K562 (cell line): ENCODE measurements at regions not wholly inside any gene's neighbourhood (a gene's known extent, or its start where the extent isn't known, plus 50 kb on each side); places are given as distances from the start of the nearest gene placed in this dataset.

Source experiments
- ATAC-seq: fragments of 200-7000 bp; cut with Tn5 transposase; 3 replicates; pipeline ENCODE4 v1.9.1; 2020; ENCODE audit warnings: moderate library complexity
- BruUV-seq: library from RNA; stranded (reverse); fragments of 400-500 nt; replicated peaks from 2 replicates; lab custom pipeline; 2021; lab: Mats Ljungman, UMichigan
- CTCF ChIA-PET: fragments of 300-600 bp; formaldehyde crosslinking; extraction: SDS; loops from one replicate; lab custom pipeline; 2021; ENCODE audit warnings: low intra/inter-chr PET ratio; lab: Yijun Ruan, JAX
- POLR2A ChIA-PET: fragments of 300-600, 350-650 bp; sonication (Branson Sonifier 250); formaldehyde crosslinking; extraction: SDS; loops from one replicate; lab custom pipeline; 2021; ENCODE audit warnings: antibody characterized with exemption, inconsistent platforms; lab: Yijun Ruan, JAX
- DNase-seq, 4 experiments: peaks; one replicate each; pipeline versions ENCODE4 v3.0.0 to v3.0.0-alpha.2; 2011 to 2018; ENCODE audit warnings: low spot score in 3 of 4, mixed read lengths in 3 of 4; ENCODE audit errors: extremely low read depth in 1 of 4
- FAIRE-seq: peaks from 2 replicates; lab custom pipeline; 2011; peaks lifted over from hg19 to GRCh38; lab: Jason Lieb, UNC
- H2AFZ ChIP-seq: 2 replicates; pipeline ENCODE4 v1.6.0; 2011; ENCODE audit warnings: low read depth, low read length, control low read depth, inconsistent platforms
- H3K27ac ChIP-seq: fragments of 200-600 bp; 3 replicates; pipeline ENCODE4 v1.8.0; 2011; ENCODE audit warnings: low read depth, mild to moderate bottlenecking, control low read depth, inconsistent platforms, low read length, moderate library complexity, mixed read lengths; ENCODE audit errors: extremely low read depth
- H3K27me3 ChIP-seq, 2 experiments: fragments of 300-600 bp in 1 of 2; 2 replicates in 1 of 2; 3 replicates in 1 of 2; pipeline versions ENCODE4 v1.6.0 to v1.8.0; 2011; ENCODE audit warnings: inconsistent platforms in 2 of 2, low read length in 2 of 2, mild to moderate bottlenecking in 1 of 2, mixed read lengths in 1 of 2, moderate library complexity in 1 of 2; ENCODE audit not compliant: control insufficient read depth in 2 of 2, insufficient read depth in 2 of 2
- H3K36me3 ChIP-seq: fragments of 300-600 bp; 3 replicates; pipeline ENCODE4 v1.8.0; 2011; ENCODE audit warnings: mild to moderate bottlenecking, low read length, inconsistent platforms; ENCODE audit not compliant: control insufficient read depth, insufficient read depth
- H3K4me1 ChIP-seq, 2 experiments: fragments of 200-600 bp in 1 of 2; replicated peaks in 1 of 2; 2 replicates in 1 of 2; 3 replicates in 1 of 2; pipeline versions ENCODE4 v1.5.1 to v1.8.0; 2011; ENCODE audit warnings: inconsistent platforms in 2 of 2, low read length in 2 of 2, mild to moderate bottlenecking in 1 of 2, mixed read lengths in 1 of 2, moderate library complexity in 1 of 2; ENCODE audit not compliant: control insufficient read depth in 2 of 2, insufficient read depth in 2 of 2
- H3K4me2 ChIP-seq: 2 replicates; pipeline ENCODE4 v1.6.1; 2011; ENCODE audit warnings: low read length, control low read depth, inconsistent platforms, mixed read lengths; ENCODE audit not compliant: insufficient read depth
- H3K4me3 ChIP-seq: fragments of 200-600 bp; sonication (generic), shearing (Covaris generic); 2 replicates; pipeline ENCODE4 v1.5.1; 2016; ENCODE audit warnings: control low read depth, inconsistent platforms
- H3K79me2 ChIP-seq: fragments of 200-600 bp; 3 replicates; pipeline ENCODE4 v1.8.0; 2011; ENCODE audit warnings: low read length, inconsistent platforms; ENCODE audit not compliant: control insufficient read depth, insufficient read depth
- H3K9ac ChIP-seq, 2 experiments: 2 replicates each; pipeline versions ENCODE4 v1.6.0 to v1.6.1; 2011; ENCODE audit warnings: low read depth in 2 of 2, low read length in 2 of 2, control low read depth in 1 of 2, inconsistent platforms in 1 of 2, mild to moderate bottlenecking in 1 of 2, mixed read lengths in 1 of 2; ENCODE audit not compliant: insufficient read depth in 1 of 2
- H3K9me1 ChIP-seq: one replicate; pipeline ENCODE4 v1.6.0; 2011; ENCODE audit warnings: inconsistent platforms, mild to moderate bottlenecking, low read length, moderate library complexity; ENCODE audit not compliant: control insufficient read depth, insufficient read depth
- H3K9me3 ChIP-seq: replicated peaks from 2 replicates; pipeline ENCODE4 v1.5.1; 2011; ENCODE audit warnings: low read depth, low read length, inconsistent platforms; ENCODE audit not compliant: control insufficient read depth, insufficient read depth
- H4K20me1 ChIP-seq: replicated peaks from 2 replicates; pipeline ENCODE4 v1.6.1; 2011; ENCODE audit warnings: low read length, inconsistent platforms, mixed read lengths; ENCODE audit not compliant: control insufficient read depth, insufficient read depth
- BDP1 ChIP-seq: IDR thresholded peaks from 3 replicates; pipeline ENCODE4 v1.6.1; 2011; ENCODE audit not compliant: insufficient read length, insufficient read depth
- BRD4 ChIP-seq: fragments of 200-600 bp; sonication (generic); IDR thresholded peaks from 2 replicates; pipeline ENCODE4 v1.6.1; 2017; ENCODE audit warnings: inconsistent platforms
- E2F3 ChIP-seq: fragments of 250-450 bp; sonication (Bioruptor Pico); IDR thresholded peaks from 2 replicates; pipeline ENCODE4 v1.4.0; 2020; ENCODE audit warnings: mild to moderate bottlenecking
- ESRRA ChIP-seq: fragments of 450-650 bp; IDR thresholded peaks from 2 replicates; pipeline ENCODE4 v1.6.1; 2014; ENCODE audit warnings: low read depth, mild to moderate bottlenecking, moderate library complexity, borderline replicate concordance
- FOXK1 ChIP-seq: sonication (generic); formaldehyde crosslinking; IDR thresholded peaks from 2 replicates; pipeline ENCODE4 v1.8.0; 2022; ENCODE audit warnings: missing genetic modification reagents, mild to moderate bottlenecking, borderline replicate concordance
- GTF2B ChIP-seq: IDR thresholded peaks from 2 replicates; pipeline ENCODE4 v1.6.1; 2011; ENCODE audit not compliant: insufficient read length; ENCODE audit errors: extremely low read depth
- GTF3C2 ChIP-seq: IDR thresholded peaks from 3 replicates; pipeline ENCODE4 v1.6.1; 2011; ENCODE audit warnings: borderline replicate concordance, mild to moderate bottlenecking, moderate library complexity; ENCODE audit not compliant: insufficient read length; ENCODE audit errors: extremely low read depth
- NCOA2 ChIP-seq, 2 experiments: fragments of 450-650 bp; IDR thresholded peaks; 2 replicates each; pipeline ENCODE4 v1.6.1; 2018; ENCODE audit warnings: mild to moderate bottlenecking in 2 of 2, moderate library complexity in 1 of 2; ENCODE audit not compliant: partially characterized antibody in 2 of 2
- PHF21A ChIP-seq: fragments of 450-650 bp; IDR thresholded peaks from 2 replicates; pipeline ENCODE4 v1.6.1; 2017; ENCODE audit warnings: low read depth, borderline replicate concordance
- PTBP1 ChIP-seq: fragments of 200-400 bp; formaldehyde crosslinking; IDR thresholded peaks from 2 replicates; pipeline ENCODE4 v1.6.1; 2017; ENCODE audit warnings: low read depth, low read length
- ZBTB12 ChIP-seq: fragments of 250-450 bp; sonication (Bioruptor Pico); IDR thresholded peaks from 2 replicates; pipeline ENCODE4 v1.4.0; 2020
- ZNF140 ChIP-seq: fragments of 250-450 bp; sonication (Bioruptor Pico); IDR thresholded peaks from 2 replicates; pipeline ENCODE4 v1.8.0; 2021; ENCODE audit warnings: moderate library complexity, mild to moderate bottlenecking, inconsistent platforms
- ZNF384 ChIP-seq: IDR thresholded peaks from 2 replicates; pipeline ENCODE4 v1.6.1; 2012; ENCODE audit warnings: low read depth, low read length, improper control_type of control experiment
- ZNF780A ChIP-seq: fragments of 250-450 bp; sonication (Bioruptor Pico); IDR thresholded peaks from 2 replicates; pipeline ENCODE4 v1.5.0; 2021; ENCODE audit warnings: mild to moderate bottlenecking
- WGBS: fragments of 100-300 bp; shearing (Covaris generic); methylation state at CpG from one replicate; pipeline ENCODE4 v1.1.6; 2016; ENCODE audit warnings: low coverage, mixed read lengths; ENCODE audit not compliant: insufficient coverage; ENCODE audit errors: missing lambda C conversion rate; 5-methylcytosine and 5-hydroxymethylcytosine counted together
- in situ Hi-C: fragments of 300-500 bp; cut with MboI; formaldehyde crosslinking; loops from 4 replicates; pipeline ENCODE4 v1.15.0; 2018; ENCODE audit warnings: inconsistent platforms, mixed read lengths
- intact Hi-C: fragments of 100-400 bp; cut with micrococcal nuclease; formaldehyde crosslinking; loops from 2 replicates; pipeline ENCODE4 v1.14.2; 2022
- TF ChIP-seq, protein P1 (sequence below), 2 experiments: fragments of 450-650 bp in 1 of 2; sonication (generic) in 1 of 2; formaldehyde crosslinking in 1 of 2; IDR thresholded peaks in 1 of 2; conservative IDR thresholded peaks in 1 of 2; 2 replicates each; pipeline versions ENCODE4 v1.6.1 to v1.8.1; 2016 to 2023; ENCODE audit warnings: mild to moderate bottlenecking in 2 of 2, moderate library complexity in 2 of 2, inconsistent platforms in 1 of 2, missing genetic modification reagents in 1 of 2

DNA sequence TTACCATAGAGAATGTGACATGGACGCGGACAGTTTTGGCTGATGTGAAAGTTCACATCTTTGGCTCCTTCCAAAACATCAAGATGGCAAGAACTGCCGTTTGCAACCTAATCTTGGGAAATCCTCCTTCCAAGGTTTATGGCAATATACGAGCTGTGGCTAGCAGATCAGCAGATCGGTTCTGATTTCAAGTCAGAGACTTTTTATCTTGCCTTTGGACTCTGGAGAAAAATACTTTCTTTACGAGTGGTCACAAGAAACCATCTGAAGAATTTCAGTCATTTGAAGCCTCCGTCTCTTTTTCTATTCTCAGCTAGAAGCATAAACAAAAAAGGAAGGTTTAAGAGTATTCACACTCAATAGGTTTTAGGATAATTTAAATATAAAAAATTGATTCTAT, 153.5 kb upstream of the MEIS2 start:
- no peaks in the 10 kb centered on the region for H3K36me3 ChIP-seq
- H2AFZ ChIP-seq: no peak overlapping the region
- intact Hi-C loops: no loop called here
- CTCF ChIA-PET: interaction anchor here (0.6 kb wide), 1 partner anchor 1128 kb away, joined by 3 read pairs; no protein-coding TSS in a partner anchor
- no peaks in the 10 kb centered on the region for H3K9me1 ChIP-seq
- WGBS: 0% methylated on average over 7 of the region's 7 CpGs
- POLR2A ChIA-PET: interaction anchor here (0.6 kb wide), 1 partner anchor 491 kb away, joined by 3 read pairs; no protein-coding TSS in a partner anchor
- DNase-seq (no peak), FAIRE-seq (no peak), ATAC-seq (no peak)
- in situ Hi-C loops: no loop called here
- no peaks in the 10 kb centered on the region for H4K20me1 ChIP-seq
- no peaks in the 10 kb centered on the region for H3K79me2 ChIP-seq
- BruUV-seq: no TSS peak
- no peak overlapping the region for H3K4me2 ChIP-seq
- H3K27ac ChIP-seq: no peak overlapping the region
- no peak overlapping the region for H3K4me3 ChIP-seq
- H3K9me3 ChIP-seq: no peaks in the 10 kb centered on the region
- H3K9ac ChIP-seq: no peak overlapping the region
- no peaks in the 10 kb centered on the region for H3K27me3 ChIP-seq
- no peaks in the 10 kb centered on the region for H3K4me1 ChIP-seq
- TF ChIP-seq PHF21A (no peak), GTF3C2 (no peak), ZNF780A (no peak), FOXK1 (CRISPR knock-in tag) (no peak), NCOA2 (IDR thresholded peaks at IDR 0.05; ENCODE audit: partially characterized antibody in 2 of 2) (no peak), GTF2B (no peak), E2F3 (no peak), ESRRA (no peak), ZNF140 (CRISPR knock-in tag) (no peak), BDP1 (no peak), BRD4 (no peak), ZBTB12 (CRISPR knock-in tag) (no peak), ZNF384 (no peak), PTBP1 (no peak)
- TF ChIP-seq, protein P1, sequence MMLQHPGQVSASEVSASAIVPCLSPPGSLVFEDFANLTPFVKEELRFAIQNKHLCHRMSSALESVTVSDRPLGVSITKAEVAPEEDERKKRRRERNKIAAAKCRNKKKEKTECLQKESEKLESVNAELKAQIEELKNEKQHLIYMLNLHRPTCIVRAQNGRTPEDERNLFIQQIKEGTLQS (IDR thresholded peaks at IDR 0.05): no peak
- TF ChIP-seq, protein P1 (CRISPR knock-in tag; conservative IDR thresholded peaks at IDR 0.05): no peak
